NCI-H2107 treated with DMSO at 0.1 percent for 48 hours (cell line): ENCODE measurements at regions not wholly inside any gene's neighbourhood (a gene's known extent, or its start where the extent isn't known, plus 50 kb on each side); places are given as distances from the start of the nearest gene placed in this dataset.

Experiments
- DNase-seq: peaks from one replicate; lab custom pipeline; 2025; ENCODE audit not compliant: unreplicated experiment; lab: John Stamatoyannopoulos, UW

GRCh38 chr9:109728686-109729300 is 51.2 kb upstream of the PALM2AKAP2 start:
- DNase-seq, result no peak

GRCh38 chr9:109729513-109729912 is 50.5 kb upstream of the PALM2AKAP2 start:
- DNase-seq, result no peak
